C4-2B (cell line): ENCODE measurements at regions not wholly inside any gene's neighbourhood (a gene's known extent, or its start where the extent isn't known, plus 50 kb on each side); places are given as distances from the start of the nearest gene placed in this dataset.

Experiments
- CTCF ChIP-seq: fragments of 450-650 bp; conservative IDR thresholded peaks from 2 replicates; pipeline ENCODE4 v1.5.1; 2017; ENCODE audit warnings: mild to moderate bottlenecking
- ZFX ChIP-seq: fragments of 450-650 bp; IDR thresholded peaks from 2 replicates; pipeline ENCODE4 v1.6.1; 2017

- no peak for TF ChIP-seq CTCF
- TF ChIP-seq ZFX, result no peak
Observed at GRCh38 chr5:125041798-125042197, 295.4 kb upstream of the ZNF608 start.
